ENCODE measurements at regions not wholly inside any gene's neighbourhood (a gene's known extent, or its start where the extent isn't known, plus 50 kb on each side); places are given as distances from the start of the nearest gene placed in this dataset.
A peak's percentile ranks its signal among the peaks of the same experiment; 100 is the strongest.
"Not testable (repeated sequence)": the region's sequence is repeated elsewhere in the genome, so short reads cannot be mapped to it uniquely, and the experiment has no call there.

DNA sequence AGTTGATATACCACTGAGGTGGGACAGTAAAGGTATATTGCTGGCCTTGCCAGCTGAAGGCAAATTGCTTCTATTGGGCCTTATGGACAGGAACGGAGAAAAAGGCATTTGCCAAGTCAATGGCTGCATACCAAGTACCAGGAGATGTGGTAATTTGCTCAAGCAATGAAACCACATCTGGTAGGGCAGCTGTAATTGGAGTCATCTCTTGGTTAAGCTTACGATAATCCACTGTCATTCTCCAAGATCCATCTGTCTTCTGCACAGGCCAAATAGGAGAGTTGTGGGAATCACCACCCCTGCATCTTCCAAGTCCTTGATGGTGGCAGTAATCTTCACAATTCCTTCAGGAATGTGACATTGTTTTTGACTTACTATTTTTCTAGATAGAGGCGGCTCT is 350.7 kb upstream of the ADAMTS5 start:
- not testable (repeated sequence) for DNase-seq (ENCODE audit: low spot score)

- DNase-seq (ENCODE audit: low spot score), result no peak
These were observed 348.5 kb upstream of the ADAMTS5 start for GRCh38 chr21:27315373-27315772.

DNA sequence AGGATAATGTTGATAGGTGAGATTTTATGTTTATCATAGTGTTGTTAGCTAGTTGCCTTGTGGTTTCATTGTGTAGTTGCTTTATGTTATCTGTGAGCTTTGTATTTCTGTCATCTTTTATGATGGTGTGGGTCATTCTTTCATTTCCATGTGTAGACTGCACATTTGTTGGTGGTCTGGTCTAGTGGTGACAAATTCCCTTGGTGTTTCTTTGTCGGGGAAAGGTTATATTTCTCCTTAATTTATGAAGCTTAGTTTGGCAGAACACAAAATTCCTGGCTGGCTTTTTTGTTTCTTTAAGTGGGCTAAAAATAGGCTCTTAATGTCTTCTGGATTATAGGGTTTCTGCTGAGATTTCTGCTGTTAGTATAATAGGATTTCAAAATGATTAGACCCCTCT is 347.2 kb upstream of the ADAMTS5 start:
- DNase-seq (ENCODE audit: low spot score), result no peak

GRCh38 chr21:27306791-27307775 is 340.2 kb upstream of the ADAMTS5 start:
- DNase-seq (ENCODE audit: low spot score), result no peak

- DNase-seq (ENCODE audit: low spot score), result no peak
These were observed 339.3 kb upstream of the ADAMTS5 start for GRCh38 chr21:27306206-27306605.

DNA sequence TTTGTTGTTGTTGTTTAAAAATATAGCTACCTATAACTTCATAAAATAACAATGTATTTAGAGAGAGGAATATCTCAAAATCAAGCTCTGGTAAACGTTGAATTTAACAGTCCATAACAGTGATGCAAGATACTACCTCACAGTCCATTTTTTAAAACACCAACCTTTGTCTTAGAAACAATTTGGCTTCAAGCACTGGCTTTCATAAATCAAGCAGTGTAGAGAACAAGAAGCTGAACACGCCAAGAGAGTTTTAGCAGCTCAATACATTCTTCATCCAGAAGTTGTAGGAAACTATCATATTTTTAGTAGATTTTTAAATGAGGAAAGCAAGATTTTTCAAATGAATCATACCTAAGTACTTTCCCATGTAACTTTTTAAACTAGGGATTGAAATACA is 334.3 kb upstream of the ADAMTS5 start:
- no peak for DNase-seq (ENCODE audit: low spot score)

GRCh38 chr21:27300770-27301169 is 333.9 kb upstream of the ADAMTS5 start:
- no peak for DNase-seq (ENCODE audit: low spot score)

DNA sequence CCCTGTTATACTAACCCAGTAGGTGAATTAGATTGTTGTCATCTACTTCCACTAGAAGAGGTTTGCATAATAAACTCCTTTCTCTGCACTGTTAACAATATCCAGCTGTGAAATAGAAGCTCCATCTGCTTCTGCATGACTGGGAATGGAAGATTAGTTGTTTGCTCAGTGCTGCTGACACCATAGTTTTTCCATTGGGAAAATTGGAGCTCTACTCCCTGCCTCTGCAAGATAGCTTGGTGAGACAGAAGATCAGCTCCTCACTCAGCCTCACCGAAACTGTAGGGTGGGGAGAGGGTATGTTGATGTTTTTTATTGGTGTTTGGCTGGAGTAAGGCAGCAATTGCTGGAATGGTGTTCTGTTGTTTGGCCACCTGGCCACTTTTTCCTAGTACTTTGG is 331.6 kb upstream of the ADAMTS5 start:
- no peak for DNase-seq (ENCODE audit: low spot score)

- DNase-seq (ENCODE audit: low spot score), result no peak
These were observed 326.4 kb upstream of the ADAMTS5 start for GRCh38 chr21:27293239-27293638.

DNA sequence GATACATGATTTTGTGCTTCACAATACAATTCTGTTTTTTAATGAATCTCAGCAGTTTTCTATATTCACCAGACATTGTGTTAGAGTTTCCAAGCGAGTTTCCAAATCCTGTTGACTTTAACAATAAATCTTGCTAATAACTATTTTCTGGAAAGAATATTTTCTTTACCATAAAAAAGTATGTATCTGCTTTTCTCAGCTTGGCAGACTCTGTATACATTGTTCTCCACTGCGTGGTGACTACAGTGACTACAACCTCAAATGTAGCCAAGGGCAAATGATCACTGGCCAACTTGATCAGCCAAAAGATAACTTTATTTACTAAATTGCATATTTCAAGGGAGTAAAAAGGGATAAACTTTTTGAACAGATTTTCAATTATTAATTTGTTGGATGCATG is 325.9 kb upstream of the ADAMTS5 start:
- no peak for DNase-seq (ENCODE audit: low spot score)

DNA sequence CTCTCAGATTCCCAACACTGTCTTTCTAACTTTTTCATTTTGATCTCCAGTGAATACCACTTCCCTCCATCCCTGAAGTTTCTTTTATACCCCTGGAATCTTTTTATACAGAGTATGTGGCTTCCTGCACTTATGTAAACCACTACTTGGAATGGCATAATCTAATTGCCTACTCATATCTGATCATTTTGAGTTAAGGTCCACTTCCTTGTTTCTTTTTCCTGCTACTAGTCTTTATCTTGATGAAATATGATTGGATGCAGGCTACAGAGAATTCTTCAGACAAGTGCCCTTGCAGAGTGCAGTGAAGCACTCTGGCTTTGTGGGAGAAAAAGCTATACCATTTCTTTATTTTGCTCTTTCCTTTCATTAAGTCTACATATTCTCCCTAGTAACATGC is 325.3 kb upstream of the ADAMTS5 start:
- DNase-seq (ENCODE audit: low spot score), result no peak

DNA sequence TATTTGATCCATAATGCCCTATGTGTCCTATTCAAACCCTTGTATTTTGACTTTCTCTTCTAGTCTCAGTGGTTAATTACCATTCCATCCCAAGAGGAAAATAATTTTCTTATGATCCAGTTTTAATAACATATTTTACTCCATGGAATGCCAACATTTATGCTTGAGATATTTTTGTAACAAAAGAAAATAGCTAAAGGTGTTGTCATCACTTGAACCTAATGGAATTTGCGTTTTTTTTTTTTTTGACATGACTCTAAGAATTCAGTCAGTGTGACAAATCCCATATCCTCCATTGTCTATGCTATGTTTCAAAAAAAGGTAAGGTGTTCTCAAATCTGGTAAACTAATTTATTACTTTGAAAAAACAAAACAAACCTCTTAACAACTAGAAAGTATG is 324.1 kb upstream of the ADAMTS5 start:
- no peak for DNase-seq (ENCODE audit: low spot score)

- DNase-seq (ENCODE audit: low spot score), result no peak
These were observed 323.1 kb upstream of the ADAMTS5 start for GRCh38 chr21:27290028-27290427.

DNA sequence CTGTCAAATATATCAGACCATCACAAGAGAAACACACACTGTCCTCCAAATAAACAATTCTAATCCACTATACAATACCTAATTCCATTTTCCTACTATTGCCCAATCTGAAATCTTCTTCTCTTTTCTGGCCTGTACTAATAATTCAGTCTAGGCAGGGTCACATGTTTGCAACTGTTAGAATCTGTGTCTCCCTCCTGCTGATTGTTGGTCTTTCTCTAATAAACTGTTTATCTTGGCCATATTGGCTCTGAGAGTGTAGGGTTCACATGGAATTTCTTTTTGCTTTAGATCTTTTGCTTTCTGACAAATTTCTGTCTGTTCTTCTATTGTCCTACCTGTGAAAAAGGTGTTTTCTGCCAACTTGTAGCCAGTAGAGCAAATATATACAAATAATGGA is 319.9 kb upstream of the ADAMTS5 start:
- DNase-seq (ENCODE audit: low spot score), result no peak

DNA sequence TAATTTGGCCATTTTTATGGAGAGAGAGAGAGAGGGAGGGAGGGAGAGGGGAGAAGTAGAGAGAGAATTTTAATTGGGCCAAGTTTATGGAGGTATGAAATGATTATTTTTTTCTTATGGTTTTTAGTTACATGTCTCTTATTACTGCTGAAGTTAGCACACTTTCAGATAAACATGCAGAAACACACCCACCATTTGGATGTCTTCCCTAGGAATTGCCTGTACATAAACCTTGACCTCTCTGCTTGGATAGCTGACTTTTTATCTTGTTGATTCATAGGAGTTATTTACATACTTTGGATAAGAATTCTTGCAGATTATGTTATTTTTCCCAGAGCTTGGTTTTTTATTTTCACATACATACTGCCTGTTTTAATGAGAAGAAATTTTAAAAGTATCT is 310.2 kb upstream of the ADAMTS5 start:
- no peak for DNase-seq (ENCODE audit: low spot score)

DNA sequence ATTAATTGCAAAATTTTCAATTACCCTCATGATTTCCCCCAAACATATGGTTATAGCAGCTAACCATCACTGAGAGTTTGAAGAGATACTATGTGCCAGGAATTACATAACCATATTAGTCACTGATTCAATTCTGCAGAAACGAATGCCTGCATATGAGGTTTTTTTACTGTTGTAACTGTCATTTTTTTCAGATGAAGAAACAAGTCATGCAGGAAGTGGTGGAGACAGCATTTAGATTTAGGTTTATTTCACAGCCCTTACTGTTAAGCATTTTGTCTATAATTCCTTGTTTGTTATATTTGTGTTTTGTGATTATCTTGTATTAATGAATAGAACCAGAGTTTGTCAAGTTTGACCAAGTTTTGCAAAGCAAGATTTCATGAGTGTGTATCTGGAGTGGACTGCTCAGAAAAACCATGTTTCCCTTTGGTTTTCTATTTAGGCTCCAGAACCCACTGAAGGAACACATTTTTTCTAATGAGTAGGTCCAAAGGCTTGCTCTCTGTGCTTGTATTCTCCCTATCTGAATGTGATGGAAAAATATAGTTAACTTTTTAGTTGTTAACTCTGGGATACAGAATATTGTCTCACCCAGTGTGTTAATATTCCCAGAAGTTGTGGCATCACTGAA is 308.5 kb upstream of the ADAMTS5 start:
- no peak for DNase-seq (ENCODE audit: low spot score)

- peak; percentile 2 for DNase-seq (ENCODE audit: low spot score)
These were observed 302.8 kb upstream of the ADAMTS5 start for GRCh38 chr21:27269644-27270043.

DNA sequence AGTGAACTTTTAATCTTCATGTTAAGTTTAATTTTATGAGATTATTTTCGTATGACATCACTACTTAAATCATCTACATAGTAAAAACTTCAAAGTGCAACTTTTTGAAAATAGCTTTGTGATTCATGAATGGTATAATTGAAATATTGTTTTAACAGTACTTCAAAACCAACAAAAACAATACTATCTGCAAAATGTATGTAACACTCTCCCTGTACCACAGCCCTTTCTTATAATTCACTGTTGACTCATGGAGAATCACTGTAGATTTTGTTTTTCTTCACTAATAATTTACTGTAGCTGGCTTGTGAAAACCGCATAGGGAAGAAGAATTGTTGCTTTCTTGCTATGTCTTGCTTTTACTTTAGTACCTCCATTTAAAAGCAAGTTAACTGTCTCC is 301.4 kb upstream of the ADAMTS5 start:
- peak; percentile 25 for DNase-seq (ENCODE audit: low spot score)

DNA sequence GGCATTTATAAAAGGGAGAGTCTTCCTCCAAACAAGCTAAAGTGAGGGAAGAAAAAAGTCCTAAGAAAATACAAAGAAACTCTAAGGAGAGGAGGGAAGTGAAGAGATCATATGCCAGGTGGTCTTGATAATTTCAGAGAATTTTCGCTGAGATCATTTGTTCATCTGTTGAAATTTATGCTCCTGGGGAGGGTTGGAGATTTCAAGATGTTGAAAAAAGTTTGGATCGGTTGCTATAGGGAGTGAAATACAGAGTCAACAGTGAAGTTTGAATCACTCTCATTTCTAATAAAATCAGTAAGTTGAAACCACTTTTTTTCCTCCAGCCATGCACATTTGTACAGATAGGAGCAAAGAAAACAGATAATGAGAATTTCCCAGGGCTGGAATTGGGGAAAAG is 299.1 kb upstream of the ADAMTS5 start:
- no peak for DNase-seq (ENCODE audit: low spot score)

DNA sequence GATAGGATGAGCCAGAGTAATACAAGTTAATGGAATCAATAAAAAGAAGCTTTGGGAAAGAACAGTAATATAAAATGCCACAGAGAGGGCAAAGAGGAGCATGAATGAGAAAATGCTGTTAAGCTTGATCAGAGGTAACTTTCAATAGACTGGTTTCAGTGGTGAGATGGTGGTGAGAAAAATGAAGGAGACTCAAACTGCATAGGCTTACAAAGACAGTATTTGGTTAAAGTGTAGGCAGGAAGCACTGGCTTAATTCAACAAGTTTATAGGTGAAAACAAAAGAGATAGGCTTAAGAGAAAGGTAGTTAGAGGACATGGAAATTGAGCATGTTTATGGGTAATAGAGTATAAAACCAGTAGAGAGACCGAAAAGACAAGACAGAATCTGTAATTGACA is 298.6 kb upstream of the ADAMTS5 start:
- DNase-seq (ENCODE audit: low spot score), result no peak

GRCh38 chr21:27261676-27262075 is 294.8 kb upstream of the ADAMTS5 start:
- DNase-seq (ENCODE audit: low spot score), result no peak

GRCh38 chr21:27260728-27261127 is 293.8 kb upstream of the ADAMTS5 start:
- DNase-seq (ENCODE audit: low spot score), result no peak

DNA sequence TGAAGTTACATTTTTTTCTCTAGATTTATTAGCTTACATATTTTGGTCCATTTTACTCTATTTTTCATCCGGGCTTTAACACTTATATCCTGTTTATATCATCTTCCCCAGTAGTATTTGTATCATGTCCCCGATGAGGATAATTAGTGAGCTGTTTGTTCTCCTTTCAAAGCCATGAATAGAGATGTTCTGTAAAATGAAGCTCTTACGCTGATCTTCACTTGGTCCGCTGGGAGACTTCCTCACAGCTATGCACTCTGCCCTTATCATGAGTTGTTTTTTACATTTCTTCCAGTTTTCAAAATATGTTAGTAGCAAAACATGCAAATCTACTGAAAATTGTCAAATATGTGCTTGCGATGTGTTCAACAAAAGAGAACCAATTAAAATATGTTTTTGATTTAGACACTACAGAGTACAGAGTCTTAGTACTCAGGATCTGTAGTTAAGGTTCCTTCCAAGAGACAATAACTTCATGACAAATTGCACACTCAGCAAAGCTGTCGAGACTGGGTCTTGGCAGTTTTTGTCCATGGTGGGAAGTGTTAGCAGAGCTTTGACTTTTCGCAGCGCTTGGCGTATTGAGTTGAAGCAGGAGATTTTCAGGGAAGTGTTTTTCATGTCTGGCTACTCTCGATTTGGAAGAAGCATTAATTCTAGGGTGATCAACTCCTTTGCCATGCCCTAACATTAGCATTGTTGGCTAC is 292.0 kb upstream of the ADAMTS5 start:
- no peak for DNase-seq (ENCODE audit: low spot score)

Data from COLO829 (cell line).